GM21723 (cell line): ENCODE measurements at regions not wholly inside any gene's neighbourhood (a gene's known extent, or its start where the extent isn't known, plus 50 kb on each side); places are given as distances from the start of the nearest gene placed in this dataset.

ENCODE experiments used
- ATAC-seq: cut with Tn5 transposase; IDR thresholded peaks from one replicate; pipeline ENCODE4 v1.9.1; 2021; ENCODE audit warnings: mild to moderate bottlenecking, moderate library complexity; ENCODE audit not compliant: unreplicated experiment

DNA sequence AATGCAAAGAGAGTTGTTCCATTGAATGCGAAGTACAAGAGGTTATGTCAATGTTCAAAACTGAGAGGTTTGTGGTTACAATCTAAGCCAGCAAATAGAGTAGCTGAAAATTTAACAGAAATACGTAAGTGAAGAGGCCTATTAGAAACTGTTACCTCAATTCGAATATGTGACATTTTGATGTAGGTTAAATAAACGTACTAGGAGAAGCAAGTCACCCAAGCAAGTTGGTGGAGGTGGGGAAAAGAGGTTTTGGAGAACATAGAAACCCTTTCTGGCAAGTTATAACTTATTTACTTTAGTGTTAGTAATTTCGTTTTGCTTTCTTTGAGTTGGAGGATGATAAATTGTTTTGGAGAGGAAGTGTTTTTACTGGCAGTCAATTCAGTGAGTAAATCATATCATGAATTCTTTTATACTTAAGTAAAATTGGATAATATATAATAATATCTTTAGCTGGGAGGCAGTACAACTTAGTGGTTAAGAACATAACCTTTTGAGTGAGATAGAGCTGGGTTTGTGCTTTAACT lies 91.2 kb upstream of the NAALADL2 start:
- ATAC-seq, result no peak

DNA sequence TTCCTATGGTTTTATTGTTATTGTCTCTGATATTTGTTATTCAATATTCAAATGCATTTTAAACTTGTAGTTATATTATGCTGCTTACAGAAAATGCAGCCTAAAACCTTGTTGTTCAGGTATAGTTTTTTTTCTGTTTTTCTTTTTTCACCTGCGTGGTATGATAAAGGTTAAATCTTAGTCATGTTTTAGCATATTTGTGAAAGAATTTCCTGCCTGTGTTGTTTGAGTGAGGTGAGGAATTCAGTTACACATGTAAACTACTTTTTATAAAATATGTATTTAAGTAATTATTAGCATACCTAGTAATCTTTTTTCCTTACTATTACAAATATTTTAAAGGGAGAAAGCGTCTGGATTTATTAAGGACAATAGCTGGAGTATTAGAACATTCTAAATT lies 90.0 kb upstream of the NAALADL2 start:
- no peak for ATAC-seq

DNA sequence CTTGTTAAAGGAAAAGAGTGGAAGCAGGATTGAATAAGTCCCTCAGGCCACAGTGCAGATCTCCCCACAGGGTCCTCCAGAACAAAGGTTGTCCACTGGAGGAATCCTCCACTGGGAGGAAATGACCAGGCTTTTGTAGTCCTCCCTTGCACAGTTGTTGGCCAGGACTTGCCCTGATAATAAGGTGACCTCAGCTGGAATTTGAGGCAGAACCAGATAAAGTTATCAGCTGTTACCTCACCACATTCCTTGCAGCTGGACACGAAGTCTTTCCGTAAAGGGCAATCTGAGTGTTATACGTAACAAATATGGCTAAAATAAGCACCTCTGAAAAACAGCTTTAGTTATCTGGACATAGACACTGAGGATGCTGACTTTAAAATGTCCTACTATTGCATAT lies 83.5 kb upstream of the NAALADL2 start:
- ATAC-seq, result no peak

DNA sequence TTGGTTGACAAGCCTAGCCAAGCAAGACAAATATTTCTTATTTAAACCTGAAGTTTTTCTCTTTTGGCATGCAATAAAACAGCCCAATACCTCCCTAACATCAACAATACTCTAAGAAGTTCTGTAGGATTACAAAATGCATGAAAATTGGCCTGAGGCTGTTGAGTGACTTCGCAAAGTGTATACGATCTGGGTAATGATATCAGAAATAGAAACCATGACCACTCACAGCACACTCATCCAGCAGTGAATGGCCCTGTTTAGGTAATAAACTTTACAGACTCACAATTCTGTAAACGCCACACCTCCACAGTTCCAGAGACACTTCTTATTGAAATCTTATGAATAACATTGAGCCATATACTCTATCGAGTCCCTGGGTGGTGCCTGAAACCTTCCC lies 83.0 kb upstream of the NAALADL2 start:
- ATAC-seq, result no peak

DNA sequence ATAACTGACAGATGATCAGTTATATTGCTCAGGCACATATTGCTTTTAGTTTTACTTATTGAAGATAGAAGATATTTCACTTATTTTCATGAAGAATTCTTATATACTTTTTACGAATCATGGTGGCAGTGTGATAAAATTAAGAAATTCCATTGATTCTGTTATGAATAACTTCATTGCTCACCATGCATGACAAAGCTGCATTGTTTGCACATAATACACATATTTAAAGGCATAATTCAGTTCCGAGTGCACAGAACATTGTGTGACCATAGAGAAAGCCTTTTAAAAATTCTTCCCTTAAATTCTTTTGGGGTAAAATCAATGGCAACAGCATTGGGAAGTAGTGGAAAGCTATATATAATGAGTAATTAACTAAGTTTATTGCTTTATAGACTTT lies 82.5 kb upstream of the NAALADL2 start:
- ATAC-seq, result no peak

DNA sequence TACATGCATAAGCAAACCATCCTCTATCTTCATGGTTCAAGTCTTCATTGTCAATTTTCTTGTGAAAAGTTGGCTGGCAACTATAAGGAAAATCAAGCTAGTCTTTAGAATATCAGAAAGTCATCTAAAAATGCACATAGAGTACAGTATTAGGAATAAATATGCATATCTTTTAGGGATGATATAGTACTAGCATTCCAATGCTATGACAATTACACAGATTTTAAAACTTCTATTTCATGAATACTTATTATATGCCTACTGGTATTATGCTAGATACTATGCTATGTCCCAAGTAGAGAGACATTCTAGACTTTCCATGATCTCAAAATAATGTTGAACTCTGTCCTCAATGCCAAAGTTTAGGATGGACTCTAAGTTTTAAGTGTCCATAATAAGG lies 81.3 kb upstream of the NAALADL2 start:
- no peak for ATAC-seq

DNA sequence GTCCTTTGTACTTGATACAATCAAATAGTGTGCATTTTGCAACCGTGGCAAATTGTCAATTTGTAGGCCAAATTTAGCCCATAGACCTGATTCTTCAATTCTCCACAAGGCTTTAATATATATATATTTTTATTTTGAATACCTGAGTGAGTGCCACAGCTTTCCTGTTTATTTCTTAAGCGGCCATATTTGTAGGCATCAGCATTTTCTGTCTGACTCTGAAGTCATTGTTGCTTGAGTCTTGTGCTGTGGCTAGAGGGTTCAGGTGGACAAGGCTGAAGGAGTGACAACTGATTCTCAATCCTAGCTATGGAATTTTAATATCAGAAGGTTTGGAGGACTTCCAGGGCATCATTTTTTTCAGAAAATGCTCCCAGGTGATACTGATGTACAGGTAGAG lies 75.6 kb upstream of the NAALADL2 start:
- no peak for ATAC-seq

DNA sequence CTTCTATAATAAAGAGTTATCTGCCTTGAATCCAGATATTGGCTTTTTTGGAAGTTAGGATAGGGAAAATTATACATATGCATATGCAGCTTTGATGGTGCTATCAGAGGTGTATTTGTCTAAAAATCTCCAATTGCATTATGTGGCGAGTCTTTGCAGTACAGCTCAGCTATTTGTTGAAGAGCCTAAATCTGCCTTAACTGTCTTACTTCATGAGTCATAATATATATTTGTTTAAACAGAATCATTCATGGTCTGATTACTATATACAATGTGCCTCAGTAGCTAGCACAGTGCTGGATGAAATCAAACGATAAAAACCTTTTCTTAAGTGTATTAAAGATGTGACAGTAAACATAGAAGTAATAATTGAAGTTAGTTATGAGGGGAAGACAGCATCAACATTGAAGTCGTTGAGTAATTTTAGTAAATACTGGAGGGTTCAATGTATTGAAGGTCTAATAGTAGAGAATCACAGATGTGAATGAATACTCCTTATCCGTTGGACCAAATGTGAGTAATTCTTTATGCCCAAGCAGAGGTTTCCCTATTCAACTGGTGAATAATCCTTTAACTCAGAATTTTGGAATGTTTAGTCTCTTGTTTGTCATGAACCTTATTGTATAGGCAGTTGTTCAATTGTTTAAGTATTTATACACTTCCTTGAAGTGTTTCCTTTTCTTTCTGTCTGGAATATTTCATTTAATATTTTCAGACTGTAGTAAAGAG lies 74.8 kb upstream of the NAALADL2 start:
- no peak for ATAC-seq

DNA sequence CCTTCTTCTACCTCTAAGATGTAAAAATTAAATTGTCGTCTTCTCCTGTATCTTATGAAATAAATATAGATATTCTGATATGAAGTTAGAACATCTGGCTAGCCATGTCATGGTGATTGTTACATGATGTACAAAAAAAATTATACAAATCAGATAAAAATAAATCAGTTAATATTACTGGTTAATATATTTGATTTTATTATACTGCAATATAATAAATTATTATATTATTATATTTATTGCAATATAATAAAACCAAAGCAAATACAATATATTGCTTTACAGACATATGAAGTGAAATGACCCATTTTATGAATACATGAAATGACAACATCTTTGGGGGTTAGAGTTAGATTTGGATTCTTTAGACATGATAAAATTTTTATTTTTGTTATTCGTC lies 72.3 kb upstream of the NAALADL2 start:
- ATAC-seq, result no peak

DNA sequence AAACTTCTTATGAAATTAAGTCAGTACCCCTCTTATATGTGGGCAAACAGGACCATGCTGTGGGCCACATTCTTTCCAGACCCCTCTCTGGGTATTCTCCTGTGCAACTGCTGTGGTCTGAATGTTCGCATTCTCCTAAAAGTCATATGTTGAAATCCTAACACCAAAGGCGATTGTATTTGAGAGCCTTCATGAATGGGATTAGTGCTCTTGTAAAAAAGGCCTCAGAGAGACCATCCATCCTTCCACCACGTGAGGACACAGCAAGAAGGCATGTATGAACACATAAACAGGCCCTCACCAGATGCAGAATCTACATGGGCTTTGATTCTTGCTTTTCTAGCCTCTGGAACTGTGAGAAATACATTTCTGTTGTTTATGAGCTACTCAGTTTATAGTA lies 68.0 kb upstream of the NAALADL2 start:
- ATAC-seq, result no peak

DNA sequence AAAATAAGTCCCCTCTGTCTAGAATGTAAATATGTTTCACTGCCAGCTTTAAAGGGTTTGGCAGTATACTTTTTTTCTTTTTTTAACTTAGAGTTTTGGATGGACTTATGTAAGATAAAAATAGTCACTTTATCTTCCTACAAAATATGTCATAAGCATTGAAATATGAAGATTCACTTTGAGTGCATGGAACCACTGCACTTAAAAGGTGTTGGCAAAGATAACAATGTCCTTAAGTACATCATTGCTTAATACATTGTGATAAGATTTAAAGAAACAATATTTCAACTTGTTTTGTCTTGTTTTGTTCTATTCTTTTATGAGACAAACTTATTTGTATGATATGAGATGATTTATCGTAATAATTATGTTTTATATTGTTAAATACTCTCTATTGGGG lies 66.3 kb upstream of the NAALADL2 start:
- ATAC-seq, result no peak
